ENCODE measurements at regions not wholly inside any gene's neighbourhood (a gene's known extent, or its start where the extent isn't known, plus 50 kb on each side); places are given as distances from the start of the nearest gene placed in this dataset.

- Histone ChIP-seq H3K9me3 (replicated peaks; ENCODE audit: control insufficient read depth, insufficient read depth, low read length) (no peaks in the 10 kb centered on the region), H3K4me3 (replicated peaks in 1 of 3; ENCODE audit: insufficient read depth in 1 of 3, low read depth in 1 of 3, low read length in 3 of 3) (no peak overlapping the region), H2AFZ (ENCODE audit: low read depth, low read length) (no peak overlapping the region), H3K4me1 (ENCODE audit: control insufficient read depth, extremely low read depth, insufficient read depth, low read length) (peaks cover 22% of the 10 kb centered on the region), H4K20me1 (replicated peaks; ENCODE audit: control insufficient read depth, extremely low read depth, insufficient read depth, low read length) (no peaks in the 10 kb centered on the region), H3K79me2 (ENCODE audit: control insufficient read depth, insufficient read depth, low read length) (no peaks in the 10 kb centered on the region), H3K27ac (ENCODE audit: insufficient read depth, low read depth, low read length) (no peak overlapping the region), H3K27me3 (ENCODE audit: control insufficient read depth in 2 of 2, insufficient read depth in 2 of 2, low read length in 2 of 2) (no peaks in the 10 kb centered on the region), H3K4me2 (ENCODE audit: insufficient read depth, low read length) (no peak overlapping the region), H3K9me1 (replicated peaks; ENCODE audit: control insufficient read depth, extremely low read depth, insufficient read depth, low read length) (no peaks in the 10 kb centered on the region), H3K36me3 (ENCODE audit: control insufficient read depth in 2 of 2, extremely low read depth in 1 of 2, insufficient read depth in 2 of 2, low read length in 2 of 2) (no peaks in the 10 kb centered on the region), H3K9ac (replicated peaks; ENCODE audit: extremely low read depth, insufficient read depth, low read length) (no peak overlapping the region)
- TF ChIP-seq GATA2 (IDR thresholded peaks at IDR 0.05; ENCODE audit: insufficient read depth, insufficient read length, low read depth, low read length) (no peak), FOS (IDR thresholded peaks at IDR 0.05; ENCODE audit: borderline replicate concordance, insufficient read depth, low read length) (no peak), POLR2A (IDR thresholded peaks at IDR 0.05; ENCODE audit: low read depth, low read length) (no peak), POLR2AphosphoS5 (IDR thresholded peaks at IDR 0.05; ENCODE audit: insufficient read depth, low read depth, low read length) (no peak), MYC (IDR thresholded peaks at IDR 0.05; ENCODE audit: low read depth, low read length) (no peak), JUN (IDR thresholded peaks at IDR 0.05; ENCODE audit: borderline replicate concordance, insufficient read depth, insufficient read length, low read depth) (no peak), EZH2 (IDR thresholded peaks at IDR 0.05; ENCODE audit: borderline replicate concordance, low read depth, low read length, severe bottlenecking) (no peak)
- TF ChIP-seq, protein P1, sequence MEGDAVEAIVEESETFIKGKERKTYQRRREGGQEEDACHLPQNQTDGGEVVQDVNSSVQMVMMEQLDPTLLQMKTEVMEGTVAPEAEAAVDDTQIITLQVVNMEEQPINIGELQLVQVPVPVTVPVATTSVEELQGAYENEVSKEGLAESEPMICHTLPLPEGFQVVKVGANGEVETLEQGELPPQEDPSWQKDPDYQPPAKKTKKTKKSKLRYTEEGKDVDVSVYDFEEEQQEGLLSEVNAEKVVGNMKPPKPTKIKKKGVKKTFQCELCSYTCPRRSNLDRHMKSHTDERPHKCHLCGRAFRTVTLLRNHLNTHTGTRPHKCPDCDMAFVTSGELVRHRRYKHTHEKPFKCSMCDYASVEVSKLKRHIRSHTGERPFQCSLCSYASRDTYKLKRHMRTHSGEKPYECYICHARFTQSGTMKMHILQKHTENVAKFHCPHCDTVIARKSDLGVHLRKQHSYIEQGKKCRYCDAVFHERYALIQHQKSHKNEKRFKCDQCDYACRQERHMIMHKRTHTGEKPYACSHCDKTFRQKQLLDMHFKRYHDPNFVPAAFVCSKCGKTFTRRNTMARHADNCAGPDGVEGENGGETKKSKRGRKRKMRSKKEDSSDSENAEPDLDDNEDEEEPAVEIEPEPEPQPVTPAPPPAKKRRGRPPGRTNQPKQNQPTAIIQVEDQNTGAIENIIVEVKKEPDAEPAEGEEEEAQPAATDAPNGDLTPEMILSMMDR (IDR thresholded peaks at IDR 0.05; ENCODE audit: extremely low read depth in 1 of 2, insufficient read depth in 1 of 2, low read depth in 1 of 2, low read length in 2 of 2): no peak
- TF ChIP-seq, protein P2, sequence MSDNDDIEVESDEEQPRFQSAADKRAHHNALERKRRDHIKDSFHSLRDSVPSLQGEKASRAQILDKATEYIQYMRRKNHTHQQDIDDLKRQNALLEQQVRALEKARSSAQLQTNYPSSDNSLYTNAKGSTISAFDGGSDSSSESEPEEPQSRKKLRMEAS (IDR thresholded peaks at IDR 0.05; ENCODE audit: insufficient read depth, insufficient read length): no peak
- FAIRE-seq (no peak), DNase-seq (ENCODE audit: low read depth, low spot score) (peak; percentile 27)
- no TSS peak for BruUV-seq (replicated peaks)
- ChIA-PET POLR2A (interaction anchor here (0.5 kb wide), 1 partner anchor 104 kb away, joined by 5 read pairs; no protein-coding TSS in a partner anchor), CTCF (interaction anchor here (1.4 kb wide), 1 partner anchor 21 kb away, joined by 4 read pairs; no protein-coding TSS in a partner anchor)
- dilution Hi-C loops (cut with MboI; ENCODE audit: extremely low pct_ligation_motif_present, low sequenced_read_pairs): no loop called here
- intact Hi-C loops (cut with micrococcal nuclease): loop anchor here (2.0 kb wide), 1 partner anchor 105 kb away; the partner anchor contains the start of gene CNKSR3
These were observed 105.1 kb upstream of the CNKSR3 start for GRCh38 chr6:154615483-154616025.

Data from endothelial cell of umbilical vein (primary cell).